HCT116 (cell line): ENCODE measurements at regions not wholly inside any gene's neighbourhood (a gene's known extent, or its start where the extent isn't known, plus 50 kb on each side); places are given as distances from the start of the nearest gene placed in this dataset.

Source experiments
- ATAC-seq: fragments of 200-7000 bp; cut with Tn5 transposase; 2 replicates; pipeline ENCODE4 v1.9.1; 2020; ENCODE audit warnings: mild to moderate bottlenecking, moderate library complexity
- BruUV-seq: library from RNA; stranded (reverse); fragments of 400-500 nt; replicated peaks from 2 replicates; lab custom pipeline; 2021; lab: Mats Ljungman, UMichigan
- CTCF ChIA-PET: fragments of 300-600 bp; sonication (Branson Sonifier 250); formaldehyde crosslinking; loops from one replicate; lab custom pipeline; 2021; ENCODE audit warnings: antibody characterized with exemption; lab: Charles Lee
- POLR2A ChIA-PET: fragments of 300-600, 350-600 bp; sonication (Branson Sonifier 250); formaldehyde crosslinking; loops from one replicate; lab custom pipeline; 2021; ENCODE audit warnings: antibody characterized with exemption; lab: Charles Lee
- RAD21 ChIA-PET, 2 experiments: fragments of 300-600 bp; sonication (Branson Sonifier 250); formaldehyde crosslinking; loops; one replicate each; lab custom pipeline; 2023; ENCODE audit warnings: low total read pairs in 2 of 2; ENCODE audit not compliant: uncharacterized antibody in 2 of 2, unreplicated experiment in 2 of 2, low non-redundant PET in 1 of 2; lab: Charles Lee
- DNase-seq: peaks from one replicate; pipeline ENCODE4 v3.0.0-alpha.2; 2010; ENCODE audit warnings: low read depth, low spot score
- H2AFZ ChIP-seq: fragments of 200-600 bp; shearing (Covaris generic), sonication (generic); 2 replicates; pipeline ENCODE4 v1.6.1; 2017; ENCODE audit warnings: low read depth, mixed run types, mixed read lengths, antibody characterized with exemption, low read length; ENCODE audit not compliant: poor library complexity, severe bottlenecking
- H3K27ac ChIP-seq: 2 replicates; pipeline ENCODE4 v1.5.1; 2012; ENCODE audit warnings: low read depth, low read length
- H3K27me3 ChIP-seq: fragments of 200-600 bp; sonication (generic); 2 replicates; pipeline ENCODE4 v1.6.1; 2016; ENCODE audit warnings: mixed run types, low read length, mixed read lengths; ENCODE audit not compliant: insufficient read depth
- H3K36me3 ChIP-seq, 2 experiments: fragments of 200-500 bp in 1 of 2; fragments of 200-600 bp in 1 of 2; sonication (Bioruptor generic) in 1 of 2; sonication (generic) in 1 of 2; 2 replicates each; pipeline versions ENCODE4 v1.5.1 to v1.6.1; 2014 to 2016; ENCODE audit warnings: low read length in 2 of 2, inconsistent platforms in 1 of 2, mixed read lengths in 1 of 2, mixed run types in 1 of 2; ENCODE audit not compliant: insufficient read depth in 2 of 2, control insufficient read depth in 1 of 2
- H3K4me1 ChIP-seq, 2 experiments: fragments of 200-600 bp in 1 of 2; sonication (generic) in 1 of 2; 2 replicates each; pipeline versions ENCODE4 v1.5.1 to v1.6.1; 2012 to 2017; ENCODE audit warnings: low read length in 2 of 2, inconsistent platforms in 1 of 2, mild to moderate bottlenecking in 1 of 2, mixed read lengths in 1 of 2, mixed run types in 1 of 2, moderate library complexity in 1 of 2; ENCODE audit not compliant: insufficient read depth in 2 of 2, control insufficient read depth in 1 of 2
- H3K4me2 ChIP-seq: fragments of 200-600 bp; sonication (generic); 2 replicates; pipeline ENCODE4 v1.6.1; 2017; ENCODE audit warnings: mixed run types, low read length, mixed read lengths
- H3K4me3 ChIP-seq, 2 experiments: fragments of 200-600 bp in 1 of 2; sonication (generic) in 1 of 2; replicated peaks in 1 of 2; 2 replicates each; pipeline ENCODE4 v1.5.1; 2011 to 2016; ENCODE audit warnings: low read length in 2 of 2, control low read depth in 1 of 2, low read depth in 1 of 2, mild to moderate bottlenecking in 1 of 2, mixed read lengths in 1 of 2, mixed run types in 1 of 2
- H3K79me2 ChIP-seq: fragments of 200-600 bp; sonication (generic); 2 replicates; pipeline ENCODE4 v1.6.1; 2017; ENCODE audit warnings: mild to moderate bottlenecking, mixed run types, low read length, moderate library complexity, mixed read lengths; ENCODE audit not compliant: insufficient read depth
- H3K9ac ChIP-seq: fragments of 200-600 bp; sonication (generic); 2 replicates; pipeline ENCODE4 v1.6.1; 2016; ENCODE audit warnings: low read length, mixed read lengths
- H3K9me2 ChIP-seq: fragments of 200-600 bp; sonication (generic), shearing (Covaris generic); 2 replicates; pipeline ENCODE4 v1.6.1; 2017; ENCODE audit warnings: mixed run types, mild to moderate bottlenecking, moderate library complexity; ENCODE audit not compliant: insufficient read depth
- H3K9me3 ChIP-seq, 2 experiments: fragments of 200-500 bp in 1 of 2; fragments of 200-600 bp in 1 of 2; sonication (Bioruptor generic) in 1 of 2; sonication (generic) in 1 of 2; 2 replicates each; pipeline ENCODE4 v1.6.1; 2014 to 2017; ENCODE audit warnings: low read length in 2 of 2, mixed read lengths in 2 of 2, inconsistent platforms in 1 of 2, low read depth in 1 of 2, mild to moderate bottlenecking in 1 of 2, mixed run types in 1 of 2, moderate library complexity in 1 of 2; ENCODE audit not compliant: control insufficient read depth in 1 of 2, insufficient read depth in 1 of 2
- H4K20me1 ChIP-seq: fragments of 200-600 bp; sonication (generic), shearing (Covaris generic); 2 replicates; pipeline ENCODE4 v1.6.1; 2017; ENCODE audit warnings: mixed run types, mild to moderate bottlenecking, moderate library complexity; ENCODE audit not compliant: insufficient read depth
- ATF3 ChIP-seq: IDR thresholded peaks from 2 replicates; pipeline ENCODE4 v1.6.1; 2012
- CEBPB ChIP-seq: IDR thresholded peaks from 2 replicates; pipeline ENCODE4 v1.6.1; 2012; ENCODE audit warnings: low read depth
- EZH2phosphoT487 ChIP-seq: fragments of 200-600 bp; IDR thresholded peaks from 2 replicates; pipeline ENCODE4 v1.6.1; 2018; ENCODE audit warnings: antibody characterized with exemption, borderline replicate concordance
- JUND ChIP-seq: IDR thresholded peaks from 2 replicates; pipeline ENCODE4 v1.6.1; 2012
- RAD21 ChIP-seq: IDR thresholded peaks from 2 replicates; pipeline ENCODE4 v1.6.1; 2012; ENCODE audit warnings: low read depth, mild to moderate bottlenecking
- SP1 ChIP-seq: IDR thresholded peaks from 2 replicates; pipeline ENCODE4 v1.6.1; 2012; ENCODE audit warnings: low read depth
- ZNF274 ChIP-seq: fragments of 200-500 bp; sonication (Bioruptor generic); IDR thresholded peaks from 2 replicates; pipeline ENCODE4 v1.6.1; 2014; ENCODE audit warnings: mild to moderate bottlenecking, low read depth, low read length, inconsistent platforms
- intact Hi-C: fragments of 100-400 bp; cut with micrococcal nuclease; formaldehyde crosslinking; loops from 2 replicates; pipeline ENCODE4 v1.10.0; 2022
- TF ChIP-seq, protein P1 (sequence below): IDR thresholded peaks from 2 replicates; pipeline ENCODE4 v1.6.1; 2012; ENCODE audit warnings: low read depth

GRCh38 chr3:40962721-40963120, 236.6 kb upstream of the CTNNB1 start:
- Histone ChIP-seq H2AFZ (no peak overlapping the region), H3K9ac (no peak overlapping the region), H3K4me3 (no peak overlapping the region), H3K27ac (no peak overlapping the region), H3K9me3 (0 out of 4 replicates have a peak, but pooled peaks cover 0 to 4% of the 10 kb centered on the region in 2 experiments), H3K9me2 (no peaks in the 10 kb centered on the region), H3K36me3 (no peaks in the 10 kb centered on the region), H3K4me2 (no peak overlapping the region), H3K4me1 (no peaks in the 10 kb centered on the region), H4K20me1 (no peaks in the 10 kb centered on the region), H3K27me3 (no peaks in the 10 kb centered on the region), H3K79me2 (no peaks in the 10 kb centered on the region)
- CTCF ChIA-PET, result no interaction called here
- TF ChIP-seq EZH2phosphoT487, result no peak
- no peak for TF ChIP-seq RAD21
- no peak for TF ChIP-seq CEBPB
- no peak for TF ChIP-seq ATF3
- POLR2A ChIA-PET, result no interaction called here
- RAD21 ChIA-PET, result no interaction called here
- ATAC-seq (no peak), DNase-seq (no peak)
- BruUV-seq, result no TSS peak
- intact Hi-C loops, result no loop called here

- CTCF ChIA-PET, result no interaction called here
- H3K4me3 ChIP-seq, result no peak overlapping the region
- H2AFZ ChIP-seq, result no peak overlapping the region
- DNase-seq (no peak), ATAC-seq (no peak)
- no peaks in the 10 kb centered on the region for H3K9me2 ChIP-seq
- no peaks in the 10 kb centered on the region for H3K27me3 ChIP-seq
- no peaks in the 10 kb centered on the region for H3K79me2 ChIP-seq
- no peak overlapping the region for H3K27ac ChIP-seq
- TF ChIP-seq JUND (no peak), ZNF274 (no peak), EZH2phosphoT487 (no peak), SP1 (no peak)
- TF ChIP-seq, protein P1, sequence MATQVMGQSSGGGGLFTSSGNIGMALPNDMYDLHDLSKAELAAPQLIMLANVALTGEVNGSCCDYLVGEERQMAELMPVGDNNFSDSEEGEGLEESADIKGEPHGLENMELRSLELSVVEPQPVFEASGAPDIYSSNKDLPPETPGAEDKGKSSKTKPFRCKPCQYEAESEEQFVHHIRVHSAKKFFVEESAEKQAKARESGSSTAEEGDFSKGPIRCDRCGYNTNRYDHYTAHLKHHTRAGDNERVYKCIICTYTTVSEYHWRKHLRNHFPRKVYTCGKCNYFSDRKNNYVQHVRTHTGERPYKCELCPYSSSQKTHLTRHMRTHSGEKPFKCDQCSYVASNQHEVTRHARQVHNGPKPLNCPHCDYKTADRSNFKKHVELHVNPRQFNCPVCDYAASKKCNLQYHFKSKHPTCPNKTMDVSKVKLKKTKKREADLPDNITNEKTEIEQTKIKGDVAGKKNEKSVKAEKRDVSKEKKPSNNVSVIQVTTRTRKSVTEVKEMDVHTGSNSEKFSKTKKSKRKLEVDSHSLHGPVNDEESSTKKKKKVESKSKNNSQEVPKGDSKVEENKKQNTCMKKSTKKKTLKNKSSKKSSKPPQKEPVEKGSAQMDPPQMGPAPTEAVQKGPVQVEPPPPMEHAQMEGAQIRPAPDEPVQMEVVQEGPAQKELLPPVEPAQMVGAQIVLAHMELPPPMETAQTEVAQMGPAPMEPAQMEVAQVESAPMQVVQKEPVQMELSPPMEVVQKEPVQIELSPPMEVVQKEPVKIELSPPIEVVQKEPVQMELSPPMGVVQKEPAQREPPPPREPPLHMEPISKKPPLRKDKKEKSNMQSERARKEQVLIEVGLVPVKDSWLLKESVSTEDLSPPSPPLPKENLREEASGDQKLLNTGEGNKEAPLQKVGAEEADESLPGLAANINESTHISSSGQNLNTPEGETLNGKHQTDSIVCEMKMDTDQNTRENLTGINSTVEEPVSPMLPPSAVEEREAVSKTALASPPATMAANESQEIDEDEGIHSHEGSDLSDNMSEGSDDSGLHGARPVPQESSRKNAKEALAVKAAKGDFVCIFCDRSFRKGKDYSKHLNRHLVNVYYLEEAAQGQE, result no peak
- BruUV-seq, result no TSS peak
- no peaks in the 10 kb centered on the region for H4K20me1 ChIP-seq
- RAD21 ChIA-PET, result no interaction called here
- intact Hi-C loops, result no loop called here
- 0 out of 4 replicates have a peak, but pooled peaks cover 0 to 4% of the 10 kb centered on the region in 2 experiments for H3K9me3 ChIP-seq
- POLR2A ChIA-PET, result no interaction called here
- H3K4me1 ChIP-seq, result peaks cover 3 to 18% of the 10 kb centered on the region in 2 experiments; a peak in 3 of 4 replicates
- no peak overlapping the region for H3K4me2 ChIP-seq
- no peak overlapping the region for H3K9ac ChIP-seq
- H3K36me3 ChIP-seq, result no peaks in the 10 kb centered on the region
Measured at GRCh38 chr3:40968666-40969065, 230.6 kb upstream of the CTNNB1 start.
